Left lung (tissue), 4 donors: ENCODE measurements at regions not wholly inside any gene's neighbourhood (a gene's known extent, or its start where the extent isn't known, plus 50 kb on each side); places are given as distances from the start of the nearest gene placed in this dataset.

ENCODE experiments used
- ATAC-seq: fragments of 200-7000 bp; cut with Tn5 transposase; one replicate; pipeline ENCODE4 v1.9.1; 2020; ENCODE audit warnings: moderate library complexity
- DNase-seq, 4 donors: peaks; one replicate each; pipeline ENCODE4 v3.0.0-alpha.2; 2013 to 2020
- H3K27ac ChIP-seq, 2 donors: fragments of 200-600 bp; sonication (generic) in 1 of 2; one replicate each; pipeline versions ENCODE4 v1.5.0 to v1.8.0; 2020 to 2021
- H3K27me3 ChIP-seq, 2 donors: fragments of 200-600 bp; sonication (generic) in 1 of 2; one replicate each; pipeline versions ENCODE4 v1.5.0 to v1.8.0; 2020 to 2021
- H3K36me3 ChIP-seq, 2 donors: fragments of 200-600 bp; sonication (generic) in 1 of 2; one replicate each; pipeline versions ENCODE4 v1.5.0 to v1.8.0; 2020 to 2021
- H3K4me1 ChIP-seq, 2 donors: fragments of 200-600 bp; one replicate each; pipeline ENCODE4 v1.8.0; 2021
- H3K4me3 ChIP-seq, 2 donors: fragments of 200-600 bp; sonication (generic) in 1 of 2; one replicate each; pipeline versions ENCODE4 v1.5.0 to v1.8.0; 2020 to 2021; ENCODE audit warnings: mild to moderate bottlenecking in 1 of 2
- H3K9me3 ChIP-seq, 2 donors: fragments of 200-600 bp; sonication (generic) in 1 of 2; one replicate each; pipeline versions ENCODE4 v1.5.0 to v1.8.0; 2020 to 2021
- CTCF ChIP-seq, 2 donors: fragments of 200-600 bp; sonication (generic) in 1 of 2; IDR thresholded peaks; one replicate each; pipeline versions ENCODE4 v1.5.0 to v1.8.0; 2021; ENCODE audit warnings: antibody characterized with exemption in 2 of 2
- intact Hi-C, 2 donors: fragments of 100-400 bp; cut with DNase I; formaldehyde crosslinking; loops; one replicate each; pipeline versions ENCODE4 v1.11.2 to v1.14.2; 2022
- donor health status: DM: no; HTN: yes; CAD: no.
- donor health status: DM: no; HTN: no; CAD: no.

DNA sequence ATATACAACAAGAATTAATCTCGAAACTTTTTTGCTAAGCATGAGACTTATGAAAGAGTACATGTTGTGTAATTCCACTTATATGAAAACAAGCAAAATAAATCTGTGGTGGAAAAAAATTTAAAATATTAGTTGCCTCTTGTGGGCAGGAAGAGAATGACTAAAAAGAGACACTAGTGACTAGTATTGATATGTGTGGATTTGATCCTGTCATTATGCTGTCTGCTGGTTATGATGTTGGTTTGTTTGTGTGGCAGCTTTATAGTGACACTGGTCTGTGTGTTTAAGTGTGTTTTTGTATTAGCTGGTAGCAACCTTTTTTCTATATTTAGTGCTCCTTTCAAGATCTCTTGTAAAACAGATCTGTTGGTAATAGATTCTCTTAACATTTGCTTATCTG is 267.8 kb upstream of the NRIP1 start:
- Histone ChIP-seq H3K4me1 (no peaks in the 10 kb centered on the region), H3K27ac (no peak overlapping the region), H3K9me3 (no peaks in the 10 kb centered on the region), H3K4me3 (no peak overlapping the region), H3K36me3 (no peaks in the 10 kb centered on the region), H3K27me3 (no peaks in the 10 kb centered on the region)
- intact Hi-C loops: no loop called here
- no peak for DNase-seq
- ATAC-seq: no peak
- no peak for TF ChIP-seq CTCF (IDR thresholded peaks at IDR 0.05)

- DNase-seq (no peak), ATAC-seq (no peak)
- Histone ChIP-seq H3K4me1 (no peaks in the 10 kb centered on the region), H3K36me3 (no peaks in the 10 kb centered on the region), H3K27me3 (no peaks in the 10 kb centered on the region), H3K9me3 (no peaks in the 10 kb centered on the region), H3K27ac (no peak overlapping the region), H3K4me3 (no peak overlapping the region)
- TF ChIP-seq CTCF (IDR thresholded peaks at IDR 0.05): no peak
- intact Hi-C loops: no loop called here
Measured at GRCh38 chr21:15333136-15333710, 268.4 kb upstream of the NRIP1 start.

- peak; percentile 52 for ATAC-seq
- H3K9me3 ChIP-seq: no peaks in the 10 kb centered on the region
- intact Hi-C loops: no loop called here
Measured at GRCh38 chr21:15333951-15334350, 269.2 kb upstream of the NRIP1 start.

GRCh38 chr21:15343066-15343465 is 278.3 kb upstream of the NRIP1 start:
- Histone ChIP-seq H3K27ac (no peak overlapping the region), H3K4me1 (no peaks in the 10 kb centered on the region), H3K36me3 (no peaks in the 10 kb centered on the region), H3K4me3 (no peak overlapping the region), H3K27me3 (no peaks in the 10 kb centered on the region), H3K9me3 (no peaks in the 10 kb centered on the region)
- ATAC-seq (no peak), DNase-seq (no peak)
- intact Hi-C loops: no loop called here
- no peak for TF ChIP-seq CTCF (IDR thresholded peaks at IDR 0.05)

More at GRCh38 chr21:15333951-15334350, 269.2 kb upstream of the NRIP1 start:
- no peak for DNase-seq
- no peak overlapping the region for H3K27ac ChIP-seq
- H3K4me1 ChIP-seq: no peaks in the 10 kb centered on the region
- H3K27me3 ChIP-seq: no peaks in the 10 kb centered on the region
- no peak for TF ChIP-seq CTCF (IDR thresholded peaks at IDR 0.05)
- H3K36me3 ChIP-seq: no peaks in the 10 kb centered on the region
- H3K4me3 ChIP-seq: no peak overlapping the region

DNA sequence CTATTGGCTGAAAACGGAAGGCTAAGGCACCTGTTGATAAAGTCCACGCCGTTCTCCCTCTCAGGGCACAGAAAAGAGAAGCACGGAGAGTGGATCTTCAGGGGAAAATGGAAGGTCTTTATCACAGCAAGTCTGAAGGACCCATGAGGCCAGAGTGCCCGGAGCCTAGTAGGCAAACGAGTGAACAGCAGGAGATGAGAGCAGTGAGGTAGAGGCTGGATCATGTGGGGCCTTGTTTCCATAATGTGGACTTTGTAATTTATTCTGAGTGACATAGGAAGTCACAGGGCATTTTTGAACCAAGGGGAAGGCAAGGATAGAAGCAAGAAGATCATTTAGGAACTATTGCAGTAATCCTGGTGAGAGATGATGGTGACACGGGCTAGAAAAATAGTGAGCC is 287.2 kb upstream of the NRIP1 start:
- no peaks in the 10 kb centered on the region for H3K9me3 ChIP-seq
- no peaks in the 10 kb centered on the region for H3K4me1 ChIP-seq
- TF ChIP-seq CTCF (IDR thresholded peaks at IDR 0.05): no peak
- intact Hi-C loops: no loop called here
- no peak overlapping the region for H3K27ac ChIP-seq
- no peak overlapping the region for H3K4me3 ChIP-seq
- H3K36me3 ChIP-seq: no peaks in the 10 kb centered on the region
- ATAC-seq: no peak
- DNase-seq: no peak
- no peaks in the 10 kb centered on the region for H3K27me3 ChIP-seq
